ENCODE measurements at regions not wholly inside any gene's neighbourhood (a gene's known extent, or its start where the extent isn't known, plus 50 kb on each side); places are given as distances from the start of the nearest gene placed in this dataset.

DNA sequence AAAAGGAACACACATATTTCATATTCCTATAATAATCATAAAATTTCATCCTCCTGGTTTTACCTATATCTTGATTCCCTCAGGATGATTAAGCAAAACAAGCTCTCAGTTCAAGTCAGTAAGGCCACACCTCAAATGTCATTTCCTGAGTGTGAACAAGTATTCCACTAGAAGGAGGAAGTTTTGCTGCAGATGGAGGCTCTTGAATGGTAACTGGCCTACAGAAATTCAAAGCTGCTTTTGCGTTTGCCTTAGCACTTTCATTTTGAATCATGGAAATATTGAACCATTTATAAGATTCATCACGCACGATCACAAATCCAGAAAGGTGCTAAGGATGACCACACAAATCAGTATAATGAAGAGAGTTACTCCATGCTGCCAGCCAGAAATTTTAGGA is 254.4 kb upstream of the CXXC4 start:
- no peak for TF ChIP-seq MAX (IDR thresholded peaks at IDR 0.05)
- TF ChIP-seq EP300 (IDR thresholded peaks at IDR 0.05; ENCODE audit: borderline replicate concordance), result no peak
- no peak for TF ChIP-seq TAF1 (IDR thresholded peaks at IDR 0.05; ENCODE audit: low read depth)
- TF ChIP-seq TCF12 (IDR thresholded peaks at IDR 0.05; ENCODE audit: low read depth), result no peak
- TF ChIP-seq TEAD4 (IDR thresholded peaks at IDR 0.05), result no peak
- TF ChIP-seq CEBPB (IDR thresholded peaks at IDR 0.05), result no peak

All from Ishikawa (cell line).